LNCaP clone FGC (cell line): ENCODE measurements at regions not wholly inside any gene's neighbourhood (a gene's known extent, or its start where the extent isn't known, plus 50 kb on each side); places are given as distances from the start of the nearest gene placed in this dataset.

Source experiments
- DNase-seq: peaks from one replicate; pipeline ENCODE4 v3.0.0-alpha.2; 2011; ENCODE audit warnings: low read depth
- H3K4me3 ChIP-seq: 2 replicates; pipeline ENCODE4 v1.5.1; 2011; ENCODE audit warnings: mild to moderate bottlenecking, low read depth, low read length, control low read depth
- CTCF ChIP-seq: IDR thresholded peaks from 2 replicates; pipeline ENCODE4 v1.5.1; 2012; ENCODE audit warnings: mild to moderate bottlenecking; ENCODE audit not compliant: control insufficient read depth, insufficient read depth; ENCODE audit errors: extremely low read depth

DNA sequence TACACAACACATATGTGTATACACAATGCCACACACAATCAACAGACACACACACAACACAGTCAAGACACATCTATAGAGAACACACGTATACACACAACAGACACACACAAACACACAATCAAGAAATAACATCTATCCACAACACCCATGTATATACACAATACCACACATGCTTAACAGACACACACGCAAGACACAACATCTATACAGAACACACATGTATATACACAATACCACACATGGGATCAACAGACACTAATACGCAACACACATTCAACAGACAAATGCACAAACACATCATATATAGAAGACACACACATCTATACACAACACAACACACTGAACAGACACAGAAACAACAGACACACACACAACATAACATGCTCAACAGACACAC is 234.8 kb downstream of the SHOX start:
- DNase-seq: no peak
- H3K4me3 ChIP-seq: no peak overlapping the region
- TF ChIP-seq CTCF: no peak

GRCh38 chrX:861921-862320 is 231.3 kb downstream of the SHOX start:
- no peak for TF ChIP-seq CTCF
- no peak overlapping the region for H3K4me3 ChIP-seq
- no peak for DNase-seq

DNA sequence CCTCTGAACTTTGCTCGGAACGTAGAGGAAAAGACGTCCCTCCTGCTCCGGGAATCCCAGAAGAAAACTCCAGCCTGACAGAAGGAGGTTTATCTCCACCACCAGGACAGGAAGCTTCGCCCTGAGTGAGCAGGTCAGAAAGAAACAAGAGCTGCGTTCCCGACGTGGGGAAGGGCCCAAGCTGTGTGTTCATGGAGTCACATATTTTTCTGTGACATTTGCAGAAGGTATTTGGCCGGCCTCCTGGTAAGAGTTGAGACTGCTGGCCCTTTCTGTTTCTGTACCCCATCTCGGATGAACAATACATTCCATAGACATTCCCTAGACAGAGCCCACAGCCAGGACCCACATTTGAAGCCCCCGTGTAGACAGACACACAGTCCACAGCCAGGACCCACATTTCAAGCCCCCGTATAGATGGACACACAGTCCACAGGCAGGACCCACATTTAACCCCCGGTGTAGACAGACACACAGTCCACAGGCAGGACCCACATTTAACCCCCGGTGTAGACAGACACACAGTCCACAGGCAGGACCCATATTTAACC is 230.8 kb downstream of the SHOX start:
- TF ChIP-seq CTCF: no peak
- no peak for DNase-seq
- H3K4me3 ChIP-seq: no peak overlapping the region

GRCh38 chrX:859329-859728 is 228.7 kb downstream of the SHOX start:
- DNase-seq: no peak
- TF ChIP-seq CTCF: no peak
- H3K4me3 ChIP-seq: no peak overlapping the region

GRCh38 chrX:858542-859078 is 228.0 kb downstream of the SHOX start:
- no peak for DNase-seq
- H3K4me3 ChIP-seq: no peak overlapping the region
- no peak for TF ChIP-seq CTCF

- no peak overlapping the region for H3K4me3 ChIP-seq
- DNase-seq: no peak
- TF ChIP-seq CTCF: no peak
These were observed 226.8 kb downstream of the SHOX start for GRCh38 chrX:857376-857775.
